CD14-positive monocyte (primary cell): ENCODE measurements at regions not wholly inside any gene's neighbourhood (a gene's known extent, or its start where the extent isn't known, plus 50 kb on each side); places are given as distances from the start of the nearest gene placed in this dataset.

Experiments used
- DNase-seq, 3 donors: peaks; one replicate each; pipeline ENCODE4 v3.0.0-alpha.2; 2011 to 2022
- H2AFZ ChIP-seq: 2 replicates; pipeline ENCODE4 v1.6.0; 2012; ENCODE audit warnings: mild to moderate bottlenecking, low read depth, low read length, inconsistent platforms; ENCODE audit not compliant: insufficient read depth, poor library complexity, severe bottlenecking
- H3K27ac ChIP-seq, 2 donors: 1 replicate in 1 of 2; 2 replicates in 1 of 2; pipeline ENCODE4 v1.5.1; 2012 to 2013; ENCODE audit warnings: low read length in 2 of 2, control low read depth in 1 of 2, inconsistent platforms in 1 of 2, low read depth in 1 of 2, mild to moderate bottlenecking in 1 of 2
- H3K27me3 ChIP-seq, 2 donors: one replicate each; pipeline versions ENCODE4 v1.6.0 to v1.6.1; 2011 to 2013; ENCODE audit warnings: low read length in 2 of 2; ENCODE audit not compliant: control insufficient read depth in 2 of 2, insufficient read depth in 2 of 2
- H3K36me3 ChIP-seq, 2 donors: replicated peaks in 1 of 2; 1 replicate in 1 of 2; 2 replicates in 1 of 2; pipeline versions ENCODE4 v1.5.1 to v1.6.1; 2012 to 2013; ENCODE audit warnings: low read length in 2 of 2, control low read depth in 1 of 2, inconsistent platforms in 1 of 2, mild to moderate bottlenecking in 1 of 2; ENCODE audit not compliant: insufficient read depth in 2 of 2, control insufficient read depth in 1 of 2
- H3K4me1 ChIP-seq, 2 donors: 1 replicate in 1 of 2; 2 replicates in 1 of 2; pipeline versions ENCODE4 v1.5.1 to v1.6.1; 2012 to 2013; ENCODE audit warnings: low read length in 2 of 2, control low read depth in 1 of 2, inconsistent platforms in 1 of 2, mild to moderate bottlenecking in 1 of 2, moderate library complexity in 1 of 2; ENCODE audit not compliant: insufficient read depth in 2 of 2, control insufficient read depth in 1 of 2
- H3K4me2 ChIP-seq: replicated peaks from 2 replicates; pipeline ENCODE3; 2012; ENCODE audit warnings: low read length, moderate library complexity, mild to moderate bottlenecking; ENCODE audit not compliant: poor library complexity, severe bottlenecking; ENCODE audit errors: extremely low read depth
- H3K4me3 ChIP-seq, 3 experiments: fragments of 200-600 bp in 1 of 3; sonication (generic) in 1 of 3; replicated peaks in 1 of 3; 1 replicate in 2 of 3; 2 replicates in 1 of 3; pipeline ENCODE4 v1.5.1; 2011 to 2013; ENCODE audit warnings: low read length in 3 of 3, mild to moderate bottlenecking in 3 of 3, control low read depth in 2 of 3, low read depth in 2 of 3, inconsistent platforms in 1 of 3, moderate library complexity in 1 of 3
- H3K79me2 ChIP-seq: 2 replicates; pipeline ENCODE4 v1.6.0; 2012; ENCODE audit warnings: mild to moderate bottlenecking, control low read depth, inconsistent platforms, low read length, moderate library complexity; ENCODE audit not compliant: insufficient read depth
- H3K9ac ChIP-seq: 2 replicates; pipeline ENCODE4 v1.6.0; 2017; ENCODE audit warnings: low read length, mild to moderate bottlenecking; ENCODE audit not compliant: insufficient read depth, poor library complexity, severe bottlenecking
- H3K9me3 ChIP-seq, 2 donors: replicated peaks in 1 of 2; 1 replicate in 1 of 2; 2 replicates in 1 of 2; pipeline versions ENCODE4 v1.5.1 to v1.6.1; 2012 to 2013; ENCODE audit warnings: low read length in 2 of 2, control low read depth in 1 of 2; ENCODE audit not compliant: control insufficient read depth in 1 of 2, insufficient read depth in 1 of 2
- H4K20me1 ChIP-seq: 2 replicates; pipeline ENCODE4 v1.6.0; 2012; ENCODE audit warnings: mild to moderate bottlenecking, low read length, control low read depth, moderate library complexity; ENCODE audit not compliant: insufficient read depth
- H3K27ac Mint-ChIP-seq, 7 donors: one replicate each; pipeline ENCODE4 v1.8.0; 2020; ENCODE audit warnings: mild to moderate bottlenecking in 7 of 7, mixed read lengths in 7 of 7, moderate library complexity in 6 of 7, inconsistent platforms in 2 of 7
- H3K27me3 Mint-ChIP-seq, 3 donors: one replicate each; pipeline ENCODE4 v1.8.0; 2021 to 2022; ENCODE audit warnings: low read depth in 3 of 3, mild to moderate bottlenecking in 3 of 3, mixed read lengths in 3 of 3, moderate library complexity in 3 of 3, inconsistent platforms in 1 of 3
- H3K36me3 Mint-ChIP-seq, 2 donors: one replicate each; pipeline ENCODE4 v1.8.0; 2020; ENCODE audit warnings: mixed read lengths in 2 of 2, inconsistent platforms in 1 of 2, mild to moderate bottlenecking in 1 of 2
- H3K4me1 Mint-ChIP-seq: one replicate; pipeline ENCODE4 v1.8.0; 2020; ENCODE audit warnings: mild to moderate bottlenecking, mixed read lengths
- H3K4me3 Mint-ChIP-seq, 2 donors: one replicate each; pipeline ENCODE4 v1.8.0; 2020; ENCODE audit warnings: mild to moderate bottlenecking in 2 of 2, mixed read lengths in 2 of 2, moderate library complexity in 1 of 2
- H3K9me3 Mint-ChIP-seq, 7 donors: one replicate each; pipeline ENCODE4 v1.8.0; 2020 to 2022; ENCODE audit warnings: mixed read lengths in 7 of 7, mild to moderate bottlenecking in 6 of 7, moderate library complexity in 6 of 7, inconsistent platforms in 2 of 7
- WGBS: methylation state at CpG from one replicate; pipeline ENCODE4 v1.1.5; 2013; ENCODE audit warnings: missing lambda C conversion rate; ENCODE audit not compliant: insufficient coverage; 5-methylcytosine and 5-hydroxymethylcytosine counted together
- intact Hi-C, 2 donors: fragments of 100-400 bp; cut with micrococcal nuclease; formaldehyde crosslinking; loops; one replicate each; pipeline versions ENCODE4 v1.15.0 to v1.15.1; 2023
- TF ChIP-seq, protein P1 (sequence below): fragments of 200-600 bp; IDR thresholded peaks from one replicate; pipeline ENCODE4 v1.8.0; 2022; ENCODE audit warnings: antibody characterized with exemption, mild to moderate bottlenecking

- Histone ChIP-seq H3K36me3 (no peaks in the 10 kb centered on the region), H3K9me3 (peaks cover 0 to 8% of the 10 kb centered on the region in 2 donors), H3K9ac (no peak overlapping the region), H3K4me3 (no peak overlapping the region), H4K20me1 (no peaks in the 10 kb centered on the region), H3K4me2 (no peak overlapping the region), H3K4me1 (no peaks in the 10 kb centered on the region), H3K79me2 (no peaks in the 10 kb centered on the region), H2AFZ (no peak overlapping the region), H3K27ac (no peak overlapping the region), H3K27me3 (no peaks in the 10 kb centered on the region)
- Mint-ChIP-seq H3K9me3 (peaks cover 0 to 10% (median 3%) of the 10 kb centered on the region in 7 donors), H3K4me1 (no peaks in the 10 kb centered on the region), H3K4me3 (no peak overlapping the region), H3K36me3 (no peaks in the 10 kb centered on the region), H3K27me3 (peaks cover 0 to 2% (median 0%) of the 10 kb centered on the region in 3 donors), H3K27ac (no peak overlapping the region)
- intact Hi-C loops, result no loop called here
- TF ChIP-seq, protein P1, sequence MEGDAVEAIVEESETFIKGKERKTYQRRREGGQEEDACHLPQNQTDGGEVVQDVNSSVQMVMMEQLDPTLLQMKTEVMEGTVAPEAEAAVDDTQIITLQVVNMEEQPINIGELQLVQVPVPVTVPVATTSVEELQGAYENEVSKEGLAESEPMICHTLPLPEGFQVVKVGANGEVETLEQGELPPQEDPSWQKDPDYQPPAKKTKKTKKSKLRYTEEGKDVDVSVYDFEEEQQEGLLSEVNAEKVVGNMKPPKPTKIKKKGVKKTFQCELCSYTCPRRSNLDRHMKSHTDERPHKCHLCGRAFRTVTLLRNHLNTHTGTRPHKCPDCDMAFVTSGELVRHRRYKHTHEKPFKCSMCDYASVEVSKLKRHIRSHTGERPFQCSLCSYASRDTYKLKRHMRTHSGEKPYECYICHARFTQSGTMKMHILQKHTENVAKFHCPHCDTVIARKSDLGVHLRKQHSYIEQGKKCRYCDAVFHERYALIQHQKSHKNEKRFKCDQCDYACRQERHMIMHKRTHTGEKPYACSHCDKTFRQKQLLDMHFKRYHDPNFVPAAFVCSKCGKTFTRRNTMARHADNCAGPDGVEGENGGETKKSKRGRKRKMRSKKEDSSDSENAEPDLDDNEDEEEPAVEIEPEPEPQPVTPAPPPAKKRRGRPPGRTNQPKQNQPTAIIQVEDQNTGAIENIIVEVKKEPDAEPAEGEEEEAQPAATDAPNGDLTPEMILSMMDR, result no peak
- no peak for DNase-seq
- 100% methylated on average over 1 of the region's 1 CpG for WGBS
Observed at GRCh38 chr18:2188258-2188657, 383.0 kb downstream of the METTL4 start.

DNA sequence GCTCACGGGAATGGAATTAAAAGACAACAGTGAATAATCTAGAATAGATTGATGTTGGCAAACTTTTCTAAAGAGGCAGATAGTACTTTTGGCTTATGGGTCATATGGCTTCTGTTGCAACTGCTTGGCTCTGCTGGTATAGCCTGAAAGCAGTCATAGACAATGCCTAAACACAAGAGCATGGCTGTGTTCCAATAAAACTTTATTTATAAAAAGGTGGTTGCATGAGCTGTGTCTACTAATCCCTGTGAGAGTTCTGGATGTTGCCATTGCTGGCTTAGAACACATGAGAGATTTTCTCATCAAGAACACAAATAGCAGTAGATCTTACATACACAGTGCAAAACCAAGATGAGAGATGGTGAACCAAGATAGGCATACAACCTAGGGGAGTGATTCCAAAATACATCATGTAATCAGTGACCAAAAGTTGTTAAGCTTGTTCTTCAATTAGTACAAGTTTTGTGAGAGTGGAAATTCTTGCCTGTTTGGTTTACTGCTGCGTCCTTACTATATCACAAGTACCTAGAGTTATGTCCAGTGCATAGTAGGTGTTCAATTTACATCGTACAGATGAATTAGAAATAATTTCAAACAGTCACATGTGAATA is 380.0 kb downstream of the METTL4 start:
- H3K4me1 ChIP-seq, result no peaks in the 10 kb centered on the region
- Mint-ChIP-seq H3K27ac (no peak overlapping the region), H3K4me1 (no peaks in the 10 kb centered on the region), H3K9me3 (peaks cover 4 to 17% (median 6%) of the 10 kb centered on the region in 7 donors), H3K4me3 (no peak overlapping the region), H3K27me3 (no peaks in the 10 kb centered on the region), H3K36me3 (no peaks in the 10 kb centered on the region)
- DNase-seq, result no peak
- WGBS, result no CpG with 5 or more reads among the region's 3 CpGs
- peaks cover 0 to 8% of the 10 kb centered on the region in 2 donors for H3K9me3 ChIP-seq
- H3K27me3 ChIP-seq, result no peaks in the 10 kb centered on the region
- H3K79me2 ChIP-seq, result no peaks in the 10 kb centered on the region
- H3K36me3 ChIP-seq, result no peaks in the 10 kb centered on the region
- no peak overlapping the region for H3K27ac ChIP-seq
- no peaks in the 10 kb centered on the region for H4K20me1 ChIP-seq
- TF ChIP-seq, protein P1, result no peak
- H2AFZ ChIP-seq, result no peak overlapping the region
- no peak overlapping the region for H3K4me3 ChIP-seq
- intact Hi-C loops, result no loop called here
- H3K4me2 ChIP-seq, result no peak overlapping the region
- no peak overlapping the region for H3K9ac ChIP-seq
